Right lobe of liver (tissue), 4 donors: ENCODE measurements at regions not wholly inside any gene's neighbourhood (a gene's known extent, or its start where the extent isn't known, plus 50 kb on each side); places are given as distances from the start of the nearest gene placed in this dataset.

Source experiments
- CTCF ChIP-seq, 4 donors: fragments of 200-600 bp in 3 of 4; fragments of 450-650 bp in 1 of 4; IDR thresholded peaks; one replicate each; pipeline versions ENCODE4 v1.5.1 to v1.8.0; 2016 to 2022; ENCODE audit warnings: antibody characterized with exemption in 4 of 4, mild to moderate bottlenecking in 2 of 4
- POLR2A ChIP-seq: fragments of 450-650 bp; IDR thresholded peaks from one replicate; pipeline ENCODE4 v1.6.1; 2017; ENCODE audit warnings: antibody characterized with exemption, mild to moderate bottlenecking
- donor health status: DM: no; HTN: no; CAD: no.
- donor health status: DM: no; HTN: no; CAD: no.
- donor health status: DM: no; HTN: yes; CAD: no.

- TF ChIP-seq CTCF (IDR thresholded peaks at IDR 0.05) (no peak), POLR2A (no peak)
Observed at GRCh38 chr2:115921541-115921940, 1479.1 kb downstream of the DPP10 start.
